Activated CD8-positive, alpha-beta memory T cell treated with anti-CD3 and anti-CD28 coated beads, Interleukin-2, amount 10 ng/mL, durations not matched to agents 7 days and 5 days (primary cell): ENCODE measurements at regions not wholly inside any gene's neighbourhood (a gene's known extent, or its start where the extent isn't known, plus 50 kb on each side); places are given as distances from the start of the nearest gene placed in this dataset.

ENCODE experiments used
- ATAC-seq: fragments of 150-1000 bp; cut with Tn5 transposase; one replicate; pipeline ENCODE4 v1.10.0; 2021; ENCODE audit warnings: moderate library complexity
- CTCF ChIA-PET: fragments of 350-600 bp; sonication (Branson Sonifier 250); formaldehyde crosslinking; loops from one replicate; lab custom pipeline; 2021; ENCODE audit warnings: antibody characterized with exemption; lab: Charles Lee
- DNase-seq: peaks from one replicate; pipeline ENCODE4 v3.0.0-alpha.2; 2020
- H3K27ac Mint-ChIP-seq: one replicate; pipeline ENCODE4 v1.8.0; 2021; ENCODE audit warnings: mild to moderate bottlenecking, mixed read lengths
- H3K27me3 Mint-ChIP-seq: one replicate; pipeline ENCODE4 v1.8.0; 2021; ENCODE audit warnings: mixed read lengths
- H3K36me3 Mint-ChIP-seq: one replicate; pipeline ENCODE4 v1.8.0; 2021; ENCODE audit warnings: mild to moderate bottlenecking, mixed read lengths
- H3K4me1 Mint-ChIP-seq: one replicate; pipeline ENCODE4 v1.8.0; 2021; ENCODE audit warnings: mixed read lengths
- H3K4me3 Mint-ChIP-seq: one replicate; pipeline ENCODE4 v1.8.0; 2021; ENCODE audit warnings: mild to moderate bottlenecking, moderate library complexity, mixed read lengths
- H3K9me3 Mint-ChIP-seq: one replicate; pipeline ENCODE4 v1.8.0; 2022; ENCODE audit warnings: low read depth, mixed read lengths

GRCh38 chr10:62746951-62747729 lies 57.4 kb upstream of the ADO start:
- H3K27ac Mint-ChIP-seq = no peak overlapping the region
- H3K36me3 Mint-ChIP-seq = no peaks in the 10 kb centered on the region
- ATAC-seq = no peak
- H3K9me3 Mint-ChIP-seq = no peaks in the 10 kb centered on the region
- H3K4me3 Mint-ChIP-seq = no peak overlapping the region
- no peak for DNase-seq
- H3K4me1 Mint-ChIP-seq = peaks cover 15% of the 10 kb centered on the region
- no peaks in the 10 kb centered on the region for H3K27me3 Mint-ChIP-seq
- CTCF ChIA-PET = no interaction called here

DNA sequence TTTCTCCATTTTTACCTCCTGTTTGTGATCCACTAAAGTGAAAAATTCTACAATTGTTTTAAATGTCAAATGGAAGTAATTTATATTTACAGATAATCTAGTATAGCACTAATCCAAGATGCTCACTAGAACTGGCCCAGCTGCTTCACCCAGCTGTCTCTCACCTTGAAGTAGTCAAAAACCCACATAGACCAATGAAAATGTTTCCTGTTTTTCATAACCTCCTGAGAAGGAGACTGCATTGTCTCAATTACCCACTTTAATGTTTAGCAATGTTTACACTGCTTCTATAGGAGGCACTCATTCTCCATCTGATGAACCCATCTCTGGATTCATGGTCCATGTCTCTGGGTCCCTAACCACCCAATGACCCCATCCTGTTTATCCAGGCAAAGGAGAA lies 56.1 kb upstream of the ADO start:
- CTCF ChIA-PET = interaction anchor here (1.2 kb wide), 1 partner anchor 67 kb away, joined by 4 read pairs; no protein-coding TSS in a partner anchor
- DNase-seq (no peak), ATAC-seq (no peak)
- Mint-ChIP-seq H3K27me3 (no peaks in the 10 kb centered on the region), H3K27ac (no peak overlapping the region), H3K9me3 (no peaks in the 10 kb centered on the region), H3K4me3 (no peak overlapping the region), H3K4me1 (peaks cover 10% of the 10 kb centered on the region), H3K36me3 (no peaks in the 10 kb centered on the region)

DNA sequence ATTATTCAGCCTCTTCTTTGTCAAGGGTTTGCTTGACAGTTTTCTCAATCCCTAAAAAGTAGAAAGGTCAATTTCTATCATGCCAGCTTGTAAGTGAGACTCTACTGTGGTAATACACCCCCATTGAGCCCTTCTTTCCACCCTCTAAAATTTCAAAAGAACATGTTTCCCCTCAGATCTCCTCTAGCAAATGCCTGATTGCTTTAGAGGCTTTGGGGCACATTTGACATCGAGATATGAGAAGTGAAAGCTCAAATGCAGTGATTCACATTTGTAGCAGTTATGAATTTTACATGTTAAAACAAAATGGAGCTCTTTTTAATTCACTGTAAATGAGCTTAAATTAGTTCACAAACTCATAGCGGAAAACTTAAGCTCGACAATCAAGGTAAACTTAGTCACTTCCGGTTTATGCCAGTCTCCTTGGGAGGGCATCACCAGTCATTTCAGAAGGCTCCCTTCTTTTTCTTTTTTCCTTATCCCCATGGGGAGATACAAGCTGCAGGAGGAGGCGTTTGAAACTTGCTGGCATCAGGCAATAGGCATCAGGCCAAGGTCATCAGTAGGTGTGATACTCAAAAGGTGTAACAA lies 55.3 kb upstream of the ADO start:
- ATAC-seq (no peak), DNase-seq (no peak)
- no peak overlapping the region for H3K4me3 Mint-ChIP-seq
- H3K27me3 Mint-ChIP-seq = peaks cover 2% of the 10 kb centered on the region
- no peaks in the 10 kb centered on the region for H3K36me3 Mint-ChIP-seq
- no peaks in the 10 kb centered on the region for H3K9me3 Mint-ChIP-seq
- CTCF ChIA-PET = interaction anchor here (0.7 to 1.8 kb wide), 3 partner anchors 14 to 69 kb away, joined by 3 to 5 read pairs (median 4); no protein-coding TSS in a partner anchor
- no peak overlapping the region for H3K27ac Mint-ChIP-seq
- peaks cover 10% of the 10 kb centered on the region for H3K4me1 Mint-ChIP-seq
